ENCODE measurements at regions not wholly inside any gene's neighbourhood (a gene's known extent, or its start where the extent isn't known, plus 50 kb on each side); places are given as distances from the start of the nearest gene placed in this dataset.

DNA sequence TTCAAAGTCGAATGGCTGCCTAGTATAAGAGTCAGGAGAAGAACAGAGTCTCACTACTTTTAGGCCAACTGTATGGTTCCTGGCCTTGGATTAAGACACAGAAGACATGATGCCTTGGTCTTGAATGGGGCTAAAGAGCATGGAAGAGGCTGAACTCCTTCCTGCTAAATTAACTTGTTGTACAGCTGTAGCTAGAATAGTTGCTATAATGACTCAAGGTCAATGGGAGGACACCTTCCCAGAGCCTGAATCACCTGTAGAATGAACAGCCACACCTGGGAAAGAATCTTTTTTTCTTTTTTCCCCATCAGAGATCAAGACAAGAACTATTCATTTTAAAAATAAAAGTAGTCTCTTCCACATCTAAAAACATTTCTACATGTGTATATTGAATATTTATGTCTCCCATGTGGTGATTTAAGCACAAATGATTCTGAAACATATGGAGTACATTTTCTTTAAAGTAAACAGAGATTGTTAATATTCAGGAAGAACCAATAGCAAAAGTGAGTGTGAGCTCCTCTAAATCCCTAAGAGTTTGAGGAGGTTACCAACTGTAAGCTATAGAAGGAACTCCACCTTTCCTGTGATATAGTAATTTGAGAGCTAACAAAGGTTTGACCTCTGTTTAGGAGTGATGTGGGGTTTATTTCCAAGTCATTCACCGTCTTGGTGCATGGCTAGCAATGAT lies 191.3 kb downstream of the TGFB2 start:
- Mint-ChIP-seq H3K4me1 (ENCODE audit: low read depth, unreplicated experiment) (peaks cover 32% of the 10 kb centered on the region), H3K9me3 (ENCODE audit: low read depth, unreplicated experiment) (peaks cover 5% of the 10 kb centered on the region), H3K27ac (ENCODE audit: unreplicated experiment) (no peak overlapping the region), H3K4me3 (ENCODE audit: low read depth, unreplicated experiment) (no peak overlapping the region), H3K27me3 (ENCODE audit: unreplicated experiment) (no peaks in the 10 kb centered on the region), H3K36me3 (ENCODE audit: insufficient read depth, unreplicated experiment) (no peaks in the 10 kb centered on the region)
- BruUV-seq (replicated peaks) = no TSS peak
- CTCF ChIA-PET = no interaction called here
- TF ChIP-seq, protein P1, sequence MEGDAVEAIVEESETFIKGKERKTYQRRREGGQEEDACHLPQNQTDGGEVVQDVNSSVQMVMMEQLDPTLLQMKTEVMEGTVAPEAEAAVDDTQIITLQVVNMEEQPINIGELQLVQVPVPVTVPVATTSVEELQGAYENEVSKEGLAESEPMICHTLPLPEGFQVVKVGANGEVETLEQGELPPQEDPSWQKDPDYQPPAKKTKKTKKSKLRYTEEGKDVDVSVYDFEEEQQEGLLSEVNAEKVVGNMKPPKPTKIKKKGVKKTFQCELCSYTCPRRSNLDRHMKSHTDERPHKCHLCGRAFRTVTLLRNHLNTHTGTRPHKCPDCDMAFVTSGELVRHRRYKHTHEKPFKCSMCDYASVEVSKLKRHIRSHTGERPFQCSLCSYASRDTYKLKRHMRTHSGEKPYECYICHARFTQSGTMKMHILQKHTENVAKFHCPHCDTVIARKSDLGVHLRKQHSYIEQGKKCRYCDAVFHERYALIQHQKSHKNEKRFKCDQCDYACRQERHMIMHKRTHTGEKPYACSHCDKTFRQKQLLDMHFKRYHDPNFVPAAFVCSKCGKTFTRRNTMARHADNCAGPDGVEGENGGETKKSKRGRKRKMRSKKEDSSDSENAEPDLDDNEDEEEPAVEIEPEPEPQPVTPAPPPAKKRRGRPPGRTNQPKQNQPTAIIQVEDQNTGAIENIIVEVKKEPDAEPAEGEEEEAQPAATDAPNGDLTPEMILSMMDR (IDR thresholded peaks at IDR 0.05; ENCODE audit: unreplicated experiment) = no peak
- intact Hi-C loops (cut with micrococcal nuclease; ENCODE audit: unreplicated experiment) = no loop called here
- DNase-seq = no peak

DNA sequence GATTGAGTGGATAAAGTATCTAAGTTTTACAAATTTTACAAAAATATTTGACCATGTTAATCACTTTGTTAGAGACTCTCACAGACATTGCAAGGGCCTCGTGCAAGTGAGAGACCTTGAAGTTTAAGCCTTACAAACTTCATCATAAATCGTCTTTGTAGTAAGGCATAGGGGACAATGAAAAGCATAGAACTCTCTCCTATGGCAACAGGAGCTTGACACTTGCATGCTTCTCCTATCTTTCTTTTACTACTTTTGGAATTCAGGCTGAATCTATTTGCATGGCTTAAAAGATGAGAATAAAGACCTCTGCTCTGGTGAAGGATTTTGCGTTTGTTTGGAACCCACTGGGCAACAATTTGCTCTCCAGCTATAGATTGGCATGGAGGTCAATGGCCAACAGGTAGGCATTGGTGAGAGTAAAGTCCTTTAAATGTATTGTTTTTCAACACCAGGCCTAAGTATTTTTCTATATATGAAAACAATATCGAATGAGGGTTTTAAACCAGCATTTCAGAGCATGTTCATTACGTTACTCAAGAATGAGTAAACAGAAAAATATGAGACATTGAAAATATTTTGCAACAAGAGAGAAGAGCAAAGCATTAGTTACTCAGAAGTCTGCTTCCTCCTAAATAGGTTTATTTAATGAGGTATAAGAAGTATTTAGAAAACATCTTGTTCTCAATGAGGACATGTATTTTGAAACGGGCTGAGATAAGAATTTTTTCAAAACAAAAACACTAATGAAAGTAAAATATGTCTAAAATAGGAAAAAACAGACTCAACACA lies 192.2 kb downstream of the TGFB2 start:
- Mint-ChIP-seq H3K27me3 (ENCODE audit: unreplicated experiment) (no peaks in the 10 kb centered on the region), H3K4me3 (ENCODE audit: low read depth, unreplicated experiment) (no peak overlapping the region), H3K9me3 (ENCODE audit: low read depth, unreplicated experiment) (peaks cover 5% of the 10 kb centered on the region), H3K36me3 (ENCODE audit: insufficient read depth, unreplicated experiment) (no peaks in the 10 kb centered on the region), H3K27ac (ENCODE audit: unreplicated experiment) (peak overlapping the region; percentile 2), H3K4me1 (ENCODE audit: low read depth, unreplicated experiment) (peaks cover 32% of the 10 kb centered on the region)
- no TSS peak for BruUV-seq (replicated peaks)
- no peak for DNase-seq
- CTCF ChIA-PET = no interaction called here
- TF ChIP-seq, protein P1 (IDR thresholded peaks at IDR 0.05; ENCODE audit: unreplicated experiment) = no peak
- intact Hi-C loops (cut with micrococcal nuclease; ENCODE audit: unreplicated experiment) = no loop called here

DNA sequence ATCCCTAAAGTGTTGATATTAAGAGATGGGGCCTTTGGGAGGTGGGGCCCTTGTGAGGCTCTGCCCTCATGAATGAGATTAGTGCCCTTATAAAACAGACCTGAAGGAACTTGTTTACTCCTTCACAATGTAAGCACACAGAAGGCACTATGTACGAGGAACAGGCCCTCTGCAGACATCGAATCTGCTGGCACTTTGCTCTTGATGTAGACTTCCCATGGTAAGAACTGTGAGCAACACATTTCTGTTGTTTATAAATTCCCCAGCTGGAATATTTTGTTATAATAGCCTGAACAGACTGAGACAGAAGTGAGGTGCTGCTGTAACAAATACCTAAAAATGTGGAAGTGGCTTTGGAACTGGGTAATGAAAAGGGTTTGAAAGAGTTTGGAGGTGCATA lies 193.2 kb downstream of the TGFB2 start:
- intact Hi-C loops (cut with micrococcal nuclease; ENCODE audit: unreplicated experiment) = no loop called here
- no peak for DNase-seq
- TF ChIP-seq, protein P1 (IDR thresholded peaks at IDR 0.05; ENCODE audit: unreplicated experiment) = no peak
- BruUV-seq (replicated peaks) = no TSS peak
- CTCF ChIA-PET = no interaction called here
- Mint-ChIP-seq H3K27ac (ENCODE audit: unreplicated experiment) (peak overlapping the region; percentile 8), H3K4me3 (ENCODE audit: low read depth, unreplicated experiment) (no peak overlapping the region), H3K4me1 (ENCODE audit: low read depth, unreplicated experiment) (peaks cover 32% of the 10 kb centered on the region), H3K36me3 (ENCODE audit: insufficient read depth, unreplicated experiment) (no peaks in the 10 kb centered on the region), H3K27me3 (ENCODE audit: unreplicated experiment) (no peaks in the 10 kb centered on the region), H3K9me3 (ENCODE audit: low read depth, unreplicated experiment) (peaks cover 3% of the 10 kb centered on the region)

DNA sequence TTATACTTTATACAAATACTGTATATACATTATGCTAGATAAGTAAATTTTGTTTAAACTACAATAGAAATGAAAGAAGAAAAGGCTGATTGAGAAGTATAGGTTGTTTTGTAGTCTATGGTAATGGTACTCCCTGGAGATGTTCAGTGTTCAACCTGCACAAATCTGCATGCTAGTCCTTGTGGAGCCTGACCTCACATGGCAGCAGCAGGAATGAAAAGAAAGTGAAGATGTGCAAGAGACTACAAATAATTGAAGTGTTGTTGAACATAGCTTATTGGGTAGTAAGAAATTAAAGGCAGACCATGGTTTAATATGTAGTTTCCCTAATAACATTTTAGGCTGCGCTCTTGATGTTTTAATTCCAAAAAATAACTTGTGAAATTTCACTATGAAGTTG lies 201.2 kb downstream of the TGFB2 start:
- CTCF ChIA-PET = interaction anchor here (1.3 to 1.7 kb wide), 3 partner anchors 9 to 201 kb away, joined by 4 read pairs; partner anchors contain the start of gene TGFB2
- BruUV-seq (replicated peaks) = no TSS peak
- peak; percentile 24 for DNase-seq
- intact Hi-C loops (cut with micrococcal nuclease; ENCODE audit: unreplicated experiment) = loop anchor here (2.0 to 5.0 kb wide), 7 partner anchors 49 to 401 kb away; partner anchors contain the start of gene TGFB2
- H3K4me3 Mint-ChIP-seq (ENCODE audit: low read depth, unreplicated experiment) = no peak overlapping the region
- peaks cover 11% of the 10 kb centered on the region for H3K36me3 Mint-ChIP-seq (ENCODE audit: insufficient read depth, unreplicated experiment)
- no peaks in the 10 kb centered on the region for H3K27me3 Mint-ChIP-seq (ENCODE audit: unreplicated experiment)
- peaks cover 38% of the 10 kb centered on the region for H3K4me1 Mint-ChIP-seq (ENCODE audit: low read depth, unreplicated experiment)
- TF ChIP-seq, protein P1 (IDR thresholded peaks at IDR 0.05; ENCODE audit: unreplicated experiment) = no peak
- H3K27ac Mint-ChIP-seq (ENCODE audit: unreplicated experiment) = peak overlapping the region; percentile 0
- no peaks in the 10 kb centered on the region for H3K9me3 Mint-ChIP-seq (ENCODE audit: low read depth, unreplicated experiment)
